HepG2 (cell line): ENCODE measurements at regions not wholly inside any gene's neighbourhood (a gene's known extent, or its start where the extent isn't known, plus 50 kb on each side); places are given as distances from the start of the nearest gene placed in this dataset.

Source experiments
- ATAC-seq: fragments of 200-7000 bp; cut with Tn5 transposase; 3 replicates; pipeline ENCODE4 v1.9.1; 2020; ENCODE audit warnings: mild to moderate bottlenecking, moderate library complexity
- BruUV-seq: library from RNA; stranded (reverse); fragments of 400-500 nt; replicated peaks from 2 replicates; lab custom pipeline; 2021; lab: Mats Ljungman, UMichigan
- CTCF ChIA-PET: fragments of 300-600 bp; formaldehyde crosslinking; extraction: SDS; loops from one replicate; lab custom pipeline; 2021; ENCODE audit warnings: low total read pairs, inconsistent platforms, low intra/inter-chr PET ratio; lab: Yijun Ruan, JAX
- POLR2A ChIA-PET: fragments of 350-600 bp; sonication (Branson Sonifier 250); formaldehyde crosslinking; loops from one replicate; lab custom pipeline; 2020; ENCODE audit warnings: antibody characterized with exemption, inconsistent platforms; lab: Yijun Ruan, JAX
- DNase-seq: peaks from one replicate; pipeline ENCODE4 v3.0.0-alpha.2; 2015; ENCODE audit warnings: low spot score
- FAIRE-seq: peaks from 3 replicates; lab custom pipeline; 2011; peaks lifted over from hg19 to GRCh38; lab: Jason Lieb, UNC
- H2AFZ ChIP-seq: one replicate; pipeline ENCODE4 v1.6.1; 2011; ENCODE audit warnings: low read length, inconsistent platforms
- H3K27ac ChIP-seq: fragments of 300-600 bp; 3 replicates; pipeline ENCODE4 v1.8.0; 2011; ENCODE audit warnings: mixed run types, mild to moderate bottlenecking, mixed read lengths, low read length, inconsistent platforms; ENCODE audit not compliant: insufficient read depth; ENCODE audit errors: extremely low read length
- H3K27me3 ChIP-seq, 2 experiments: fragments of 200-600 bp in 1 of 2; 2 replicates in 1 of 2; 3 replicates in 1 of 2; pipeline versions ENCODE4 v1.6.0 to v1.8.0; 2011; ENCODE audit warnings: low read length in 2 of 2, mild to moderate bottlenecking in 2 of 2, moderate library complexity in 2 of 2, inconsistent platforms in 1 of 2; ENCODE audit not compliant: insufficient read depth in 2 of 2, control insufficient read depth in 1 of 2
- H3K36me3 ChIP-seq, 2 experiments: fragments of 200-600 bp in 1 of 2; replicated peaks in 1 of 2; 2 replicates in 1 of 2; 3 replicates in 1 of 2; pipeline versions ENCODE4 v1.5.1 to v1.8.0; 2011; ENCODE audit warnings: low read length in 2 of 2, inconsistent platforms in 1 of 2; ENCODE audit not compliant: insufficient read depth in 2 of 2, control insufficient read depth in 1 of 2
- H3K4me1 ChIP-seq: 2 replicates; pipeline ENCODE4 v1.5.1; 2012; ENCODE audit warnings: low read length, inconsistent platforms; ENCODE audit not compliant: insufficient read depth
- H3K4me2 ChIP-seq: 2 replicates; pipeline ENCODE4 v1.6.0; 2011; ENCODE audit warnings: low read depth, low read length, inconsistent platforms
- H3K4me3 ChIP-seq, 3 experiments: fragments of 200-600 bp in 1 of 3; sonication (generic), shearing (Covaris generic) in 1 of 3; replicated peaks in 1 of 3; 2 replicates each; pipeline ENCODE4 v1.5.1; 2011 to 2016; ENCODE audit warnings: low read length in 3 of 3, inconsistent platforms in 2 of 3, low read depth in 2 of 3, mild to moderate bottlenecking in 2 of 3, control low read depth in 1 of 3, mixed read lengths in 1 of 3; ENCODE audit not compliant: insufficient read depth in 1 of 3
- H3K79me2 ChIP-seq: one replicate; pipeline ENCODE4 v1.6.1; 2011; ENCODE audit warnings: low read length, inconsistent platforms; ENCODE audit not compliant: insufficient read depth
- H3K9ac ChIP-seq: 2 replicates; pipeline ENCODE4 v1.6.0; 2011; ENCODE audit warnings: mild to moderate bottlenecking, low read depth, low read length, inconsistent platforms; ENCODE audit not compliant: insufficient read depth
- H3K9me3 ChIP-seq: 2 replicates; pipeline ENCODE4 v1.5.1; 2012; ENCODE audit warnings: mild to moderate bottlenecking, low read length
- H4K20me1 ChIP-seq: 2 replicates; pipeline ENCODE4 v1.6.0; 2011; ENCODE audit warnings: inconsistent platforms, mild to moderate bottlenecking, low read length, moderate library complexity; ENCODE audit not compliant: insufficient read depth
- KLF11 ChIP-seq: IDR thresholded peaks from 2 replicates; pipeline ENCODE4 v1.6.1; 2016; ENCODE audit warnings: missing compliant biosample characterization
- MAFF ChIP-seq: IDR thresholded peaks from 2 replicates; pipeline ENCODE4 v1.6.1; 2011; ENCODE audit warnings: low read depth, low read length, improper control_type of control experiment
- SMAD9 ChIP-seq: sonication (generic); formaldehyde crosslinking; IDR thresholded peaks from 2 replicates; pipeline ENCODE4 v1.5.1; 2020; ENCODE audit warnings: mild to moderate bottlenecking, missing genetic modification reagents
- SSRP1 ChIP-seq: IDR thresholded peaks from 2 replicates; pipeline ENCODE4 v1.6.1; 2016; ENCODE audit warnings: control low read depth
- ZNF232 ChIP-seq: sonication (generic); formaldehyde crosslinking; IDR thresholded peaks from 2 replicates; pipeline ENCODE4 v1.4.0; 2020; ENCODE audit warnings: missing genetic modification reagents, borderline replicate concordance
- ZNF605 ChIP-seq: sonication (generic); formaldehyde crosslinking; IDR thresholded peaks from 2 replicates; pipeline ENCODE4 v1.8.0; 2022; ENCODE audit warnings: mild to moderate bottlenecking, missing genetic modification reagents
- WGBS: methylation state at CpG from one replicate; pipeline ENCODE4 v1.1.6; 2017; ENCODE audit warnings: low lambda C conversion rate; 5-methylcytosine and 5-hydroxymethylcytosine counted together
- in situ Hi-C: cut with HindIII; loops from 2 replicates; pipeline ENCODE4 v1.10.0; 2017; ENCODE audit warnings: low pct_unique_long_range_greater_than_20kb; ENCODE audit not compliant: extremely low pct_ligation_motif_present
- intact Hi-C: fragments of 100-400 bp; cut with micrococcal nuclease; formaldehyde crosslinking; loops from one replicate; pipeline ENCODE4 v1.10.0; 2022; ENCODE audit not compliant: unreplicated experiment
- TF ChIP-seq, protein P1 (sequence below): IDR thresholded peaks from 2 replicates; pipeline ENCODE4 v1.6.1; 2016; ENCODE audit warnings: missing compliant biosample characterization, missing genetic modification reagents, borderline replicate concordance
- TF ChIP-seq, protein P2 (sequence below): sonication (generic); formaldehyde crosslinking; IDR thresholded peaks from 2 replicates; pipeline ENCODE4 v1.8.0; 2022; ENCODE audit warnings: low read depth, missing genetic modification reagents
- TF ChIP-seq, protein P3 (sequence below): sonication (generic); formaldehyde crosslinking; IDR thresholded peaks from 2 replicates; pipeline ENCODE4 v1.5.0; 2020; ENCODE audit warnings: mild to moderate bottlenecking, missing genetic modification reagents, borderline replicate concordance

DNA sequence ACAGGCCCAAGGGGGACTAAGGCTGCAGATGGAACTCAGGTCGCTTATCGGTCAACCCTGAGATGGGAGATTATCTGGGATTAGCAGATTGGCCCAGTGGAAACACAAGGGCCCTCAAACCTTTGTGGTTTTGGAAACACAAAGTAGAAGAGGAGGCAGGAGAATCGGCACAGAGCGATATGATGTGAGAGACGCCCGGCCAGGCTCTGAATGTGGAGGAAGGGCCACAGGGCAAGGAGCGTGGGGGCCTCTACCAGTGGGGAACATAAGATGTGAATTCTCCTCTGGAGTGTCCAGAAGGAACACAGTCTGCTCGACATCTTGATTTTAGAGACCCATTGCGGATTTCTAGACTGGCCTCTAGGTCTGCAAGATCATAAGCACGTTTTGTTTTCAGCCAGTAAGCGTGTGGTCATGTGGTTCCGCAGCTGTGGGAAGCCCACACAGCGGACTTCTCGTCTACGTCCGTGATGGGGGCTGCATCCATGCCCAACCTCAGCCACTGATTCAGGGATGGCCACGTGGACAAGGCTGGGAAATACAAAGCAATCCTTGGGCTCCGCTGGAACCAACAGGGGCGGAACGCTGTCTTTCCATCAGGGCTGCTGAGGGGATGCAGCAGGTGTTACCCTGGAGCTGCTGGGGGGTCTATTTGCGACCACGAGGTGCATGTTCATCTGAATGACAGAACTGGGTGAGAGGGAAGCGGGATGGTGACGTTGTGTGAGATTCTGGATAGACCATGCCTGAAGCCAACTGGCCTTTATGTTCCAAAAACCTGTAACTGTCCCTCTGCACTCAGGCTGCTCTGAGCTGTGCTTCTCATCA is 127.6 kb upstream of the PMEPA1 start:
- no TSS peak for BruUV-seq
- intact Hi-C loops, result no loop called here
- Histone ChIP-seq H3K27ac (no peak overlapping the region), H2AFZ (no peak overlapping the region), H3K27me3 (peaks cover 28 to 88% of the 10 kb centered on the region in 2 experiments; a peak in 4 of 5 replicates), H4K20me1 (no peaks in the 10 kb centered on the region), H3K36me3 (no peaks in the 10 kb centered on the region), H3K4me2 (no peak overlapping the region), H3K4me1 (no peaks in the 10 kb centered on the region), H3K79me2 (no peaks in the 10 kb centered on the region), H3K9ac (no peak overlapping the region), H3K9me3 (no peaks in the 10 kb centered on the region), H3K4me3 (no peak overlapping the region)
- ChIA-PET POLR2A (no interaction called here), CTCF (no interaction called here)
- 21% methylated on average over 23 of the region's 24 CpGs for WGBS
- no peak for ATAC-seq
- no peak for TF ChIP-seq ZNF232 (CRISPR knock-in tag)
- TF ChIP-seq KLF11 (CRISPR knock-in tag), result no peak
- no peak for TF ChIP-seq SSRP1
- TF ChIP-seq MAFF, result no peak
- TF ChIP-seq SMAD9 (CRISPR knock-in tag), result no peak
- TF ChIP-seq, protein P1, sequence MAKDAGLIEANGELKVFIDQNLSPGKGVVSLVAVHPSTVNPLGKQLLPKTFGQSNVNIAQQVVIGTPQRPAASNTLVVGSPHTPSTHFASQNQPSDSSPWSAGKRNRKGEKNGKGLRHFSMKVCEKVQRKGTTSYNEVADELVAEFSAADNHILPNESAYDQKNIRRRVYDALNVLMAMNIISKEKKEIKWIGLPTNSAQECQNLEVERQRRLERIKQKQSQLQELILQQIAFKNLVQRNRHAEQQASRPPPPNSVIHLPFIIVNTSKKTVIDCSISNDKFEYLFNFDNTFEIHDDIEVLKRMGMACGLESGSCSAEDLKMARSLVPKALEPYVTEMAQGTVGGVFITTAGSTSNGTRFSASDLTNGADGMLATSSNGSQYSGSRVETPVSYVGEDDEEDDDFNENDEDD, result no peak
- TF ChIP-seq, protein P2, sequence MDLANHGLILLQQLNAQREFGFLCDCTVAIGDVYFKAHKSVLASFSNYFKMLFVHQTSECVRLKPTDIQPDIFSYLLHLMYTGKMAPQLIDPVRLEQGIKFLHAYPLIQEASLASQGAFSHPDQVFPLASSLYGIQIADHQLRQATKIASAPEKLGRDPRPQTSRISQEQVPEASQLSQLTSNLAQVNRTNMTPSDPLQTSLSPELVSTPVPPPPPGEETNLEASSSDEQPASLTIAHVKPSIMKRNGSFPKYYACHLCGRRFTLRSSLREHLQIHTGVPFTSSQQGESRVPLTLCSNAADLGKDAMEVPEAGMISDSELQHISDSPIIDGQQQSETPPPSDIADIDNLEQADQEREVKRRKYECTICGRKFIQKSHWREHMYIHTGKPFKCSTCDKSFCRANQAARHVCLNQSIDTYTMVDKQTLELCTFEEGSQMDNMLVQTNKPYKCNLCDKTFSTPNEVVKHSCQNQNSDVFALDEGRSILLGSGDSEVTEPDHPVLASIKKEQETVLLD (CRISPR knock-in tag), result no peak
- TF ChIP-seq ZNF605 (CRISPR knock-in tag), result no peak
- TF ChIP-seq, protein P3, sequence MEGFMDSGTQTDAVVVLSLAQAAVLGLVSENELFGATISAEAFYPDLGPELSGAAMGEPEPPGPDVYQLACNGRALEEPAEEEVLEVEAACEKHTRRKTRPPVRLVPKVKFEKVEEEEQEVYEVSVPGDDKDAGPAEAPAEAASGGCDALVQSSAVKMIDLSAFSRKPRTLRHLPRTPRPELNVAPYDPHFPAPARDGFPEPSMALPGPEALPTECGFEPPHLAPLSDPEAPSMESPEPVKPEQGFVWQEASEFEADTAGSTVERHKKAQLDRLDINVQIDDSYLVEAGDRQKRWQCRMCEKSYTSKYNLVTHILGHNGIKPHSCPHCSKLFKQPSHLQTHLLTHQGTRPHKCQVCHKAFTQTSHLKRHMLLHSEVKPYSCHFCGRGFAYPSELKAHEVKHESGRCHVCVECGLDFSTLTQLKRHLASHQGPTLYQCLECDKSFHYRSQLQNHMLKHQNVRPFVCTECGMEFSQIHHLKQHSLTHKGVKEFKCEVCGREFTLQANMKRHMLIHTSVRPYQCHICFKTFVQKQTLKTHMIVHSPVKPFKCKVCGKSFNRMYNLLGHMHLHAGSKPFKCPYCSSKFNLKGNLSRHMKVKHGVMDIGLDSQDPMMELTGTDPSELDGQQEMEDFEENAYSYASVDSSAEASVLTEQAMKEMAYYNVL (CRISPR knock-in tag), result no peak
- FAIRE-seq, result no peak
- no peak for DNase-seq
- in situ Hi-C loops, result no loop called here
